PFSK-1 (cell line): ENCODE measurements at regions not wholly inside any gene's neighbourhood (a gene's known extent, or its start where the extent isn't known, plus 50 kb on each side); places are given as distances from the start of the nearest gene placed in this dataset.

ENCODE experiments used
- FOXP2 ChIP-seq: optimal IDR thresholded peaks from 2 replicates; pipeline ENCODE3; 2011; ENCODE audit warnings: borderline replicate concordance, control low read depth, inconsistent platforms; ENCODE audit not compliant: insufficient read depth; ENCODE audit errors: extremely low read length, extremely low read depth
- POLR2AphosphoS5 ChIP-seq: IDR thresholded peaks from 2 replicates; pipeline ENCODE4 v1.6.1; 2012; ENCODE audit warnings: low read depth, mild to moderate bottlenecking, control low read depth, low read length, moderate library complexity
- REST ChIP-seq, 2 experiments: IDR thresholded peaks; 2 replicates each; pipeline versions ENCODE4 v1.6.1 to v1.8.0; 2011 to 2012; ENCODE audit warnings: low read depth in 2 of 2, low read length in 2 of 2, control low read depth in 1 of 2, inconsistent platforms in 1 of 2, mild to moderate bottlenecking in 1 of 2, moderate library complexity in 1 of 2; ENCODE audit not compliant: insufficient read depth in 1 of 2
- SIN3A ChIP-seq: IDR thresholded peaks from 2 replicates; pipeline ENCODE4 v1.6.1; 2012; ENCODE audit warnings: mild to moderate bottlenecking, low read length, moderate library complexity, borderline replicate concordance; ENCODE audit not compliant: insufficient read depth
- TAF1 ChIP-seq: IDR thresholded peaks from 2 replicates; pipeline ENCODE4 v1.6.1; 2012; ENCODE audit warnings: low read length, control low read depth, borderline replicate concordance; ENCODE audit not compliant: insufficient read depth

- no peak for TF ChIP-seq FOXP2
- no peak for TF ChIP-seq SIN3A
- TF ChIP-seq TAF1, result no peak
- TF ChIP-seq POLR2AphosphoS5, result no peak
- TF ChIP-seq REST (IDR thresholded peaks at IDR 0.05; ENCODE audit: insufficient read depth in 1 of 2, low read depth in 2 of 2, low read length in 2 of 2), result no peak
Measured at GRCh38 chr10:64011912-64012714, 490.9 kb downstream of the REEP3 start.

GRCh38 chr10:64014281-64014680, 493.1 kb downstream of the REEP3 start:
- no peak for TF ChIP-seq REST (IDR thresholded peaks at IDR 0.05; ENCODE audit: insufficient read depth in 1 of 2, low read depth in 2 of 2, low read length in 2 of 2)
- no peak for TF ChIP-seq TAF1
- TF ChIP-seq FOXP2, result no peak
- TF ChIP-seq SIN3A, result no peak
- no peak for TF ChIP-seq POLR2AphosphoS5

- no peak for TF ChIP-seq REST (IDR thresholded peaks at IDR 0.05; ENCODE audit: insufficient read depth in 1 of 2, low read depth in 2 of 2, low read length in 2 of 2)
- no peak for TF ChIP-seq SIN3A
- TF ChIP-seq TAF1, result no peak
- no peak for TF ChIP-seq FOXP2
- no peak for TF ChIP-seq POLR2AphosphoS5
Measured at GRCh38 chr10:64023926-64024470, 502.8 kb downstream of the REEP3 start.

GRCh38 chr10:64033711-64034110, 512.5 kb downstream of the REEP3 start:
- TF ChIP-seq POLR2AphosphoS5, result no peak
- no peak for TF ChIP-seq SIN3A
- TF ChIP-seq FOXP2, result no peak
- no peak for TF ChIP-seq REST (IDR thresholded peaks at IDR 0.05; ENCODE audit: insufficient read depth in 1 of 2, low read depth in 2 of 2, low read length in 2 of 2)
- TF ChIP-seq TAF1, result no peak
